H9 (cell line): ENCODE measurements at regions not wholly inside any gene's neighbourhood (a gene's known extent, or its start where the extent isn't known, plus 50 kb on each side); places are given as distances from the start of the nearest gene placed in this dataset.

Source experiments
- DNase-seq: peaks from one replicate; pipeline ENCODE4 v3.0.0-alpha.2; 2017
- H2AFZ ChIP-seq: one replicate; pipeline ENCODE4 v1.6.1; 2013; ENCODE audit warnings: mild to moderate bottlenecking, low read length, control low read depth, moderate library complexity
- H2AK5ac ChIP-seq: 2 replicates; pipeline ENCODE4 v1.6.1; 2013; ENCODE audit warnings: low read length, control low read depth, mixed read lengths; ENCODE audit not compliant: insufficient read length
- H2BK120ac ChIP-seq: one replicate; pipeline ENCODE4 v1.6.1; 2013; ENCODE audit warnings: low read depth, mild to moderate bottlenecking, low read length, control low read depth, inconsistent platforms; ENCODE audit not compliant: poor library complexity, severe bottlenecking
- H2BK12ac ChIP-seq: 2 replicates; pipeline ENCODE4 v1.6.1; 2013; ENCODE audit warnings: low read length, control low read depth, mixed read lengths, low read depth; ENCODE audit not compliant: insufficient read length
- H2BK15ac ChIP-seq: 2 replicates; pipeline ENCODE4 v1.6.1; 2013; ENCODE audit warnings: low read depth, low read length, control low read depth
- H2BK20ac ChIP-seq: one replicate; pipeline ENCODE4 v1.6.1; 2013; ENCODE audit warnings: low read depth, mild to moderate bottlenecking, low read length, control low read depth, inconsistent platforms; ENCODE audit not compliant: poor library complexity, severe bottlenecking
- H2BK5ac ChIP-seq: 2 replicates; pipeline ENCODE4 v1.6.1; 2013; ENCODE audit warnings: low read length, control low read depth, mixed read lengths; ENCODE audit not compliant: insufficient read length
- H3K14ac ChIP-seq: 2 replicates; pipeline ENCODE4 v1.6.1; 2013; ENCODE audit warnings: low read length, control low read depth; ENCODE audit not compliant: insufficient read depth
- H3K18ac ChIP-seq: 2 replicates; pipeline ENCODE4 v1.6.1; 2013; ENCODE audit warnings: low read depth, mild to moderate bottlenecking, mixed read lengths, low read length, control low read depth; ENCODE audit not compliant: insufficient read length
- H3K23ac ChIP-seq: 2 replicates; pipeline ENCODE4 v1.6.1; 2013; ENCODE audit warnings: low read length, control low read depth, mixed read lengths, low read depth; ENCODE audit not compliant: insufficient read length
- H3K23me2 ChIP-seq: 2 replicates; pipeline ENCODE4 v1.6.1; 2013; ENCODE audit warnings: low read depth, mild to moderate bottlenecking, mixed read lengths, low read length, control low read depth; ENCODE audit not compliant: insufficient read length, poor library complexity, severe bottlenecking
- H3K27ac ChIP-seq: 2 replicates; pipeline ENCODE4 v1.5.1; 2013; ENCODE audit warnings: low read length, control low read depth, mixed read lengths, low read depth; ENCODE audit not compliant: insufficient read length
- H3K27me3 ChIP-seq: 2 replicates; pipeline ENCODE4 v1.6.1; 2013; ENCODE audit warnings: low read length, control low read depth, inconsistent platforms; ENCODE audit not compliant: insufficient read depth
- H3K4ac ChIP-seq: 2 replicates; pipeline ENCODE4 v1.6.1; 2013; ENCODE audit warnings: low read depth, mild to moderate bottlenecking, control low read depth, inconsistent platforms, low read length, moderate library complexity
- H3K4me1 ChIP-seq: 2 replicates; pipeline ENCODE4 v1.6.1; 2013; ENCODE audit warnings: low read length, control low read depth, inconsistent platforms; ENCODE audit not compliant: insufficient read depth
- H3K4me2 ChIP-seq: 2 replicates; pipeline ENCODE4 v1.6.1; 2013; ENCODE audit warnings: low read length, control low read depth, mixed read lengths; ENCODE audit not compliant: insufficient read length, insufficient read depth
- H3K56ac ChIP-seq: 2 replicates; pipeline ENCODE4 v1.6.1; 2013; ENCODE audit warnings: low read depth, mild to moderate bottlenecking, mixed read lengths, low read length, control low read depth; ENCODE audit not compliant: insufficient read length
- H3K79me1 ChIP-seq: 2 replicates; pipeline ENCODE4 v1.6.1; 2013; ENCODE audit warnings: low read depth, mild to moderate bottlenecking, moderate library complexity, low read length, control low read depth, inconsistent platforms; ENCODE audit not compliant: insufficient read depth, poor library complexity, severe bottlenecking
- H3K79me2 ChIP-seq: 2 replicates; pipeline ENCODE4 v1.6.1; 2013; ENCODE audit warnings: low read length, control low read depth, inconsistent platforms; ENCODE audit not compliant: insufficient read depth
- H3K9ac ChIP-seq: 2 replicates; pipeline ENCODE4 v1.6.1; 2013; ENCODE audit warnings: low read length, control low read depth, mixed read lengths; ENCODE audit not compliant: insufficient read length; ENCODE audit errors: extremely low read depth
- H3K9me3 ChIP-seq: one replicate; pipeline ENCODE4 v1.6.1; 2013; ENCODE audit warnings: low read depth, low read length, inconsistent platforms; ENCODE audit not compliant: control insufficient read depth
- H3T11ph ChIP-seq: one replicate; pipeline ENCODE4 v1.6.1; 2013; ENCODE audit warnings: mild to moderate bottlenecking, low read length, control low read depth, inconsistent platforms
- H4K20me1 ChIP-seq: one replicate; pipeline ENCODE4 v1.6.1; 2013; ENCODE audit not compliant: control insufficient read depth, insufficient read length, insufficient read depth
- H4K5ac ChIP-seq: 2 replicates; pipeline ENCODE4 v1.6.1; 2013; ENCODE audit warnings: low read depth, mild to moderate bottlenecking, mixed read lengths, low read length, control low read depth; ENCODE audit not compliant: insufficient read length
- H4K8ac ChIP-seq: replicated peaks from 2 replicates; pipeline ENCODE4 v1.6.1; 2013; ENCODE audit warnings: low read length, control low read depth, mixed read lengths, low read depth; ENCODE audit not compliant: insufficient read length
- H4K91ac ChIP-seq: 2 replicates; pipeline ENCODE4 v1.6.1; 2013; ENCODE audit warnings: low read depth, mild to moderate bottlenecking, moderate library complexity, mixed read lengths, low read length, control low read depth; ENCODE audit not compliant: insufficient read length
- H3K27ac Mint-ChIP-seq, 3 experiments: 2 replicates in 2 of 3; 3 replicates in 1 of 3; pipeline ENCODE4 v1.8.0; 2020 to 2021; ENCODE audit warnings: mixed read lengths in 3 of 3, mild to moderate bottlenecking in 1 of 3, moderate library complexity in 1 of 3
- H3K27me3 Mint-ChIP-seq: 2 replicates; pipeline ENCODE4 v1.8.0; 2021; ENCODE audit warnings: low read depth, mild to moderate bottlenecking, moderate library complexity, mixed read lengths
- H3K36me3 Mint-ChIP-seq, 3 experiments: 2 replicates in 2 of 3; 3 replicates in 1 of 3; pipeline ENCODE4 v1.8.0; 2020 to 2021; ENCODE audit warnings: low read depth in 3 of 3, mixed read lengths in 3 of 3; ENCODE audit not compliant: insufficient read depth in 1 of 3
- H3K4me1 Mint-ChIP-seq, 2 experiments: 2 replicates each; pipeline ENCODE4 v1.8.0; 2020; ENCODE audit warnings: mixed read lengths in 2 of 2
- H3K4me3 Mint-ChIP-seq, 2 experiments: 2 replicates in 1 of 2; 3 replicates in 1 of 2; pipeline ENCODE4 v1.8.0; 2020 to 2021; ENCODE audit warnings: mild to moderate bottlenecking in 2 of 2, mixed read lengths in 2 of 2, moderate library complexity in 1 of 2
- H3K9me3 Mint-ChIP-seq, 2 experiments: 2 replicates in 1 of 2; 3 replicates in 1 of 2; pipeline ENCODE4 v1.8.0; 2020; ENCODE audit warnings: mild to moderate bottlenecking in 2 of 2, mixed read lengths in 2 of 2, moderate library complexity in 1 of 2
- WGBS: extraction: QIAGEN DNeasy Blood & Tissue Kit; methylation state at CpG from one replicate; pipeline ENCODE4 v1.1.7; 2013; ENCODE audit warnings: missing lambda C conversion rate, low lambda C conversion rate, mixed read lengths; ENCODE audit not compliant: insufficient read length; ENCODE audit errors: extremely low coverage; 5-methylcytosine and 5-hydroxymethylcytosine counted together
- TF ChIP-seq, protein P1 (sequence below): fragments of 200-600 bp; sonication (generic); conservative IDR thresholded peaks from 3 replicates; pipeline ENCODE4 v1.8.0; 2021; ENCODE audit warnings: antibody characterized with exemption, mild to moderate bottlenecking

DNA sequence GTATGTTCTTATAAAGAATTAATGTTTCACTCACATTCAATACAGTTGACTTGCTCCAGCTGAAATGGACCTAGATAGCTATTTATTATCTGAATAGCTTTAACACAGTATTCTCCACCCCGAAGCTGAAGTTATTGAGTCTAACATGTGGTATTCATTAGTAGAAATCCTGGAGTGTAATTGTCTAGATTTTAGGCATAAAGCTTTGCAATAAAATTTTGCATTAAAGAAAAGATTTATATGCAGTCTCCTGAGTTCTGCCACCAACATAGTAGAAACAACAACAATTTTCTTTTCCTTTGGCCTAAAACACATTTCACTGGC, 90.2 kb upstream of the DCLK2 start:
- no peak overlapping the region for H3K23ac ChIP-seq

More for the DNA sequence above, 90.2 kb upstream of the DCLK2 start:
- TF ChIP-seq, protein P1, sequence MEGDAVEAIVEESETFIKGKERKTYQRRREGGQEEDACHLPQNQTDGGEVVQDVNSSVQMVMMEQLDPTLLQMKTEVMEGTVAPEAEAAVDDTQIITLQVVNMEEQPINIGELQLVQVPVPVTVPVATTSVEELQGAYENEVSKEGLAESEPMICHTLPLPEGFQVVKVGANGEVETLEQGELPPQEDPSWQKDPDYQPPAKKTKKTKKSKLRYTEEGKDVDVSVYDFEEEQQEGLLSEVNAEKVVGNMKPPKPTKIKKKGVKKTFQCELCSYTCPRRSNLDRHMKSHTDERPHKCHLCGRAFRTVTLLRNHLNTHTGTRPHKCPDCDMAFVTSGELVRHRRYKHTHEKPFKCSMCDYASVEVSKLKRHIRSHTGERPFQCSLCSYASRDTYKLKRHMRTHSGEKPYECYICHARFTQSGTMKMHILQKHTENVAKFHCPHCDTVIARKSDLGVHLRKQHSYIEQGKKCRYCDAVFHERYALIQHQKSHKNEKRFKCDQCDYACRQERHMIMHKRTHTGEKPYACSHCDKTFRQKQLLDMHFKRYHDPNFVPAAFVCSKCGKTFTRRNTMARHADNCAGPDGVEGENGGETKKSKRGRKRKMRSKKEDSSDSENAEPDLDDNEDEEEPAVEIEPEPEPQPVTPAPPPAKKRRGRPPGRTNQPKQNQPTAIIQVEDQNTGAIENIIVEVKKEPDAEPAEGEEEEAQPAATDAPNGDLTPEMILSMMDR: no peak
- Histone ChIP-seq H4K5ac (no peak overlapping the region), H4K8ac (no peak overlapping the region), H3K9me3 (no peaks in the 10 kb centered on the region), H3K79me1 (no peaks in the 10 kb centered on the region), H3K4ac (no peak overlapping the region), H3K18ac (no peak overlapping the region), H2AK5ac (no peak overlapping the region), H3K23me2 (no peaks in the 10 kb centered on the region), H3K79me2 (no peaks in the 10 kb centered on the region), H2AFZ (no peak overlapping the region), H4K91ac (no peak overlapping the region), H2BK5ac (no peak overlapping the region), H3K4me2 (no peak overlapping the region), H3K27ac (no peak overlapping the region), H4K20me1 (no peaks in the 10 kb centered on the region), H3K56ac (no peak overlapping the region), H3K9ac (no peak overlapping the region), H3K14ac (no peak overlapping the region), H2BK12ac (no peak overlapping the region), H2BK120ac (no peak overlapping the region), H3K4me1 (no peaks in the 10 kb centered on the region), H2BK15ac (no peak overlapping the region), H3T11ph (no peak overlapping the region), H3K27me3 (no peaks in the 10 kb centered on the region), H2BK20ac (no peak overlapping the region)
- no peak for DNase-seq
- Mint-ChIP-seq H3K27me3 (no peaks in the 10 kb centered on the region), H3K27ac (no peak overlapping the region), H3K36me3 (no peaks in the 10 kb centered on the region), H3K4me3 (no peak overlapping the region), H3K9me3 (no peaks in the 10 kb centered on the region), H3K4me1 (peaks cover 10 to 13% of the 10 kb centered on the region in 2 experiments; a peak in 3 of 4 replicates)
- WGBS: no CpG with 5 or more reads among the region's 1 CpG
